Endothelial cell of umbilical vein (primary cell): ENCODE measurements at regions not wholly inside any gene's neighbourhood (a gene's known extent, or its start where the extent isn't known, plus 50 kb on each side); places are given as distances from the start of the nearest gene placed in this dataset.

Source experiments
- EZH2 ChIP-seq: IDR thresholded peaks from 2 replicates; pipeline ENCODE4 v1.6.1; 2012; ENCODE audit warnings: borderline replicate concordance, low read depth, mild to moderate bottlenecking, moderate library complexity, low read length, inconsistent platforms; ENCODE audit not compliant: severe bottlenecking
- FOS ChIP-seq: IDR thresholded peaks from 2 replicates; pipeline ENCODE4 v1.6.1; 2011; ENCODE audit warnings: mild to moderate bottlenecking, low read length, moderate library complexity, borderline replicate concordance; ENCODE audit not compliant: insufficient read depth
- JUN ChIP-seq: IDR thresholded peaks from 2 replicates; pipeline ENCODE4 v1.6.1; 2011; ENCODE audit warnings: borderline replicate concordance, low read depth; ENCODE audit not compliant: insufficient read length, insufficient read depth
- MAX ChIP-seq: IDR thresholded peaks from 2 replicates; pipeline ENCODE4 v1.6.1; 2011; ENCODE audit not compliant: insufficient read depth, insufficient read length
- POLR2A ChIP-seq: IDR thresholded peaks from 2 replicates; pipeline ENCODE4 v1.6.1; 2012; ENCODE audit warnings: low read depth, mild to moderate bottlenecking, control low read depth, low read length
- POLR2AphosphoS5 ChIP-seq: IDR thresholded peaks from 2 replicates; pipeline ENCODE4 v1.6.1; 2012; ENCODE audit warnings: low read depth, mild to moderate bottlenecking, control low read depth, low read length, moderate library complexity; ENCODE audit not compliant: insufficient read depth
- TF ChIP-seq, protein P1 (sequence below), 2 donors: IDR thresholded peaks; 1 replicate in 1 of 2; 2 replicates in 1 of 2; pipeline ENCODE4 v1.5.1; 2011; ENCODE audit warnings: low read length in 2 of 2, mild to moderate bottlenecking in 2 of 2, moderate library complexity in 2 of 2, control low read depth in 1 of 2, inconsistent platforms in 1 of 2, low read depth in 1 of 2; ENCODE audit not compliant: insufficient read depth in 1 of 2; ENCODE audit errors: extremely low read depth in 1 of 2

DNA sequence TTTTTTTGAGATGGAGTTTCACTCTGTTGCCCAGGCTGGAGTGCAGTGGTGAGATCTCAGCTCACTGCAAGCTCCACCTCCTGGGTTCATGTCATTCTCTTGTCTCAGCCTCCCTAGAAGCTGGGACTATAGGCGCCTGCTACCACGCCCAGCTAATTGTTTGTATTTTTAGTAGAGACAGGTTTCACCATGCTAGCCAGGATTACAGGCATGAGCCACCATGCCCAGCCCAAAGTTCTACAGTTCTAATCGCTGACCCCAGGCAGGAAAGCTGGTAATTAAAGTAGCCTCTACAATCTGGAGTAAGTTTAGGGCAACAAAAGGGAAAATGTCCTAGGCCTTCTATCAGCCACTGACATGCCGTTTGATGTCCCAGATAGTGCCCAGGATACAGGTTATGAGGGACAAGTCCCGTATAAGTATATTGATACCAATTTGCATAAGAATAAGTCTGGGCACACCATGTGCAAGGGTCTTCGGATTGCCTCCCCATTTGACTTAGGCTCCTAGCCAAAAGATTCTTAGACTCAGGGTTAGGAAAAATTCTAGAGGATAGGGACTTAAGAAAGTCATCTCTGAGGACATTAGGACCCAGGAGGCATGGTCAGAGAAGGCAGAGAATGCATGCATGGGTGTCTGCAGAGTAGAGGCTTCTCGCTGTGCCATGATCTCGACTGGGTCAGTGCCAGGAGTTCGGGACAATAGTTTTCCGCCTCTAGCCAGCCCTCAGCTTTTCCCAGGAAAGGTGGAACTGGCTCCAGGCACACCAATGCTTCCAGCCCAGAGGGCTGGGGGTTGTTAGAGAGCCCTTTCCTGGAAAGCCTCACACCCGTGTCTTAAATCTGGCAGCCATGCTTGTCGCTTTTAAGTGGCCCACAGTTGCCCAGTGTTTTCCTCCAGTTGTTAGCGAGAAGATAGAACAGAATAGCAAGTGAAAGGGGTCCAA, 1111.1 kb downstream of the TAF11L14 start:
- no peak for TF ChIP-seq POLR2A
- no peak for TF ChIP-seq JUN
- no peak for TF ChIP-seq POLR2AphosphoS5
- TF ChIP-seq, protein P1, sequence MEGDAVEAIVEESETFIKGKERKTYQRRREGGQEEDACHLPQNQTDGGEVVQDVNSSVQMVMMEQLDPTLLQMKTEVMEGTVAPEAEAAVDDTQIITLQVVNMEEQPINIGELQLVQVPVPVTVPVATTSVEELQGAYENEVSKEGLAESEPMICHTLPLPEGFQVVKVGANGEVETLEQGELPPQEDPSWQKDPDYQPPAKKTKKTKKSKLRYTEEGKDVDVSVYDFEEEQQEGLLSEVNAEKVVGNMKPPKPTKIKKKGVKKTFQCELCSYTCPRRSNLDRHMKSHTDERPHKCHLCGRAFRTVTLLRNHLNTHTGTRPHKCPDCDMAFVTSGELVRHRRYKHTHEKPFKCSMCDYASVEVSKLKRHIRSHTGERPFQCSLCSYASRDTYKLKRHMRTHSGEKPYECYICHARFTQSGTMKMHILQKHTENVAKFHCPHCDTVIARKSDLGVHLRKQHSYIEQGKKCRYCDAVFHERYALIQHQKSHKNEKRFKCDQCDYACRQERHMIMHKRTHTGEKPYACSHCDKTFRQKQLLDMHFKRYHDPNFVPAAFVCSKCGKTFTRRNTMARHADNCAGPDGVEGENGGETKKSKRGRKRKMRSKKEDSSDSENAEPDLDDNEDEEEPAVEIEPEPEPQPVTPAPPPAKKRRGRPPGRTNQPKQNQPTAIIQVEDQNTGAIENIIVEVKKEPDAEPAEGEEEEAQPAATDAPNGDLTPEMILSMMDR (IDR thresholded peaks at IDR 0.05; ENCODE audit: extremely low read depth in 1 of 2, insufficient read depth in 1 of 2, low read depth in 1 of 2, low read length in 2 of 2) = no peak
- no peak for TF ChIP-seq MAX
- no peak for TF ChIP-seq EZH2
- no peak for TF ChIP-seq FOS
